DND-41 (cell line): ENCODE measurements at regions not wholly inside any gene's neighbourhood (a gene's known extent, or its start where the extent isn't known, plus 50 kb on each side); places are given as distances from the start of the nearest gene placed in this dataset.

ENCODE experiments used
- EZH2 ChIP-seq: IDR thresholded peaks from 3 replicates; pipeline ENCODE4 v1.6.1; 2012; ENCODE audit warnings: borderline replicate concordance, low read depth, mild to moderate bottlenecking, moderate library complexity, low read length, inconsistent platforms; ENCODE audit not compliant: severe bottlenecking
- TF ChIP-seq, protein P1 (sequence below): IDR thresholded peaks from 2 replicates; pipeline ENCODE4 v1.5.1; 2012; ENCODE audit warnings: borderline replicate concordance, low read length, moderate library complexity, mild to moderate bottlenecking; ENCODE audit not compliant: poor library complexity, severe bottlenecking; ENCODE audit errors: extremely low read depth

DNA sequence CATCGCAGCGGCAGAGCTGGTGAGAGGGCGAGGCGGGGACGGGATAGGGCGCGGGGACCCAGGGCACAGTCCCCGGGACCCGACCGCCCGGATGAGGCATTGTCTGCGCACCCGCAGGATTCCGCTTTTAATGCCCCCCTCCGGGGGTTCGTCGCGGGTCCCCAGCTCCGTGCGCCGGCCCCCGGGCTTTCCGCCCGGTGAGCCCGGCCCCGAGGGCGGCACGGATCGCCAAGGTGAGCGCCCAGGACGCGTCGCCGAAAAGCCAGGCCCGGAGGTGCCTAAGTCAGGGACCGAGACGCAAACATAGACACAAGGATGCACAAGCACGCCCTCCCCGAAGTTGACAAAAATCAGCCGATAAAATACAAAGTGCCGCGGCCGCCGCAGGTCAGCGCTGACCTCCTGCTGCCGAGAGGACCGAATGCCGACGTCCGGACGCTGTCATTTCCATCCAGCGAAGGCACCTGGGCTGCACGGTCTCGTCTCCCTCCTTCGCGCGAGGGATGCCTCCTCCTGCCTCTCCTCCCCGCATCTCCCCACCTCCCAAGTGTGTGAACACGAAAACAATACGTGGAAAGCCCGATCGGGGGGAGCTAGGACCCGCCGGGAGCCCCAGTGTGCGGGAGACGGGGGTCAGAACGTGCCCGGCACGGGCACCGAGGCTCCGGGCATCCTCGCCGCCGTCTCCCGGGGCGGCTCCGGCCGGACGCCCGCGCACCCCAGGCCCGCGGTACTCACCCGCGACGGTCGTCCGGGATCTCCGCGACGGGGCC is 101.1 kb upstream of the SOD1 start:
- TF ChIP-seq EZH2: no peak
- TF ChIP-seq, protein P1, sequence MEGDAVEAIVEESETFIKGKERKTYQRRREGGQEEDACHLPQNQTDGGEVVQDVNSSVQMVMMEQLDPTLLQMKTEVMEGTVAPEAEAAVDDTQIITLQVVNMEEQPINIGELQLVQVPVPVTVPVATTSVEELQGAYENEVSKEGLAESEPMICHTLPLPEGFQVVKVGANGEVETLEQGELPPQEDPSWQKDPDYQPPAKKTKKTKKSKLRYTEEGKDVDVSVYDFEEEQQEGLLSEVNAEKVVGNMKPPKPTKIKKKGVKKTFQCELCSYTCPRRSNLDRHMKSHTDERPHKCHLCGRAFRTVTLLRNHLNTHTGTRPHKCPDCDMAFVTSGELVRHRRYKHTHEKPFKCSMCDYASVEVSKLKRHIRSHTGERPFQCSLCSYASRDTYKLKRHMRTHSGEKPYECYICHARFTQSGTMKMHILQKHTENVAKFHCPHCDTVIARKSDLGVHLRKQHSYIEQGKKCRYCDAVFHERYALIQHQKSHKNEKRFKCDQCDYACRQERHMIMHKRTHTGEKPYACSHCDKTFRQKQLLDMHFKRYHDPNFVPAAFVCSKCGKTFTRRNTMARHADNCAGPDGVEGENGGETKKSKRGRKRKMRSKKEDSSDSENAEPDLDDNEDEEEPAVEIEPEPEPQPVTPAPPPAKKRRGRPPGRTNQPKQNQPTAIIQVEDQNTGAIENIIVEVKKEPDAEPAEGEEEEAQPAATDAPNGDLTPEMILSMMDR: no peak
